ENCODE measurements at regions not wholly inside any gene's neighbourhood (a gene's known extent, or its start where the extent isn't known, plus 50 kb on each side); places are given as distances from the start of the nearest gene placed in this dataset.

GRCh38 chr16:88323041-88323440, 59.7 kb upstream of the ZNF469 start:
- TF ChIP-seq POLR2A (IDR thresholded peaks at IDR 0.05) (no peak), CTCF (IDR thresholded peaks at IDR 0.05) (no peak)

Measured in adrenal gland (tissue), 5 donors.